Activated naive CD4-positive, alpha-beta T cell treated with anti-CD3 and anti-CD28 coated beads, Interleukin-2, amount 50 U/mL, for 72 hours (primary cell): ENCODE measurements at regions not wholly inside any gene's neighbourhood (a gene's known extent, or its start where the extent isn't known, plus 50 kb on each side); places are given as distances from the start of the nearest gene placed in this dataset.
"Not testable (repeated sequence)": the region's sequence is repeated elsewhere in the genome, so short reads cannot be mapped to it uniquely, and the experiment has no call there.

ENCODE experiments used
- ATAC-seq, 2 donors: fragments of 150-1000 bp; cut with Tn5 transposase; 2 replicates each; pipeline ENCODE4 v1.10.0; 2021; ENCODE audit warnings: mild to moderate bottlenecking in 2 of 2, moderate library complexity in 2 of 2
- DNase-seq, 2 donors: peaks; one replicate each; pipeline ENCODE4 v3.0.0; 2021 to 2022; ENCODE audit warnings: low spot score in 2 of 2
- H3K27ac Mint-ChIP-seq, 2 donors: one replicate each; pipeline ENCODE4 v1.8.0; 2022; ENCODE audit warnings: mild to moderate bottlenecking in 2 of 2, mixed read lengths in 2 of 2
- H3K36me3 Mint-ChIP-seq, 2 donors: one replicate each; pipeline ENCODE4 v1.8.0; 2022; ENCODE audit warnings: mixed read lengths in 2 of 2
- H3K9me3 Mint-ChIP-seq, 2 donors: one replicate each; pipeline ENCODE4 v1.8.0; 2022; ENCODE audit warnings: mixed read lengths in 2 of 2

GRCh38 chr2:71927757-71928715, 219.6 kb downstream of the CYP26B1 start:
- H3K27ac Mint-ChIP-seq, result no peak overlapping the region
- peak in 1 of 2 donors; percentile 31 for DNase-seq
- ATAC-seq, result no peak

GRCh38 chr2:71926876-71927756, 220.5 kb downstream of the CYP26B1 start:
- H3K36me3 Mint-ChIP-seq, result no peaks in the 10 kb centered on the region
- H3K27ac Mint-ChIP-seq, result no peak overlapping the region
- no peak for ATAC-seq
- DNase-seq, result no peak
- no peaks in the 10 kb centered on the region for H3K9me3 Mint-ChIP-seq

More at GRCh38 chr2:71927757-71928715, 219.6 kb downstream of the CYP26B1 start:
- Mint-ChIP-seq H3K36me3 (no peaks in the 10 kb centered on the region), H3K9me3 (no peaks in the 10 kb centered on the region)

GRCh38 chr2:71926089-71926447, 221.6 kb downstream of the CYP26B1 start:
- ATAC-seq, result no peak
- no peaks in the 10 kb centered on the region for H3K9me3 Mint-ChIP-seq
- H3K36me3 Mint-ChIP-seq, result no peaks in the 10 kb centered on the region
- no peak overlapping the region for H3K27ac Mint-ChIP-seq
- no peak for DNase-seq

GRCh38 chr2:71925268-71926088, 222.2 kb downstream of the CYP26B1 start:
- ATAC-seq (no peak), DNase-seq (peak in 1 of 2 donors; percentile 30)
- Mint-ChIP-seq H3K9me3 (no peaks in the 10 kb centered on the region), H3K36me3 (no peaks in the 10 kb centered on the region), H3K27ac (no peak overlapping the region)

- Mint-ChIP-seq H3K27ac (no peak overlapping the region), H3K9me3 (no peaks in the 10 kb centered on the region), H3K36me3 (no peaks in the 10 kb centered on the region)
- ATAC-seq, result peak; percentile 51 to 62
- DNase-seq, result peak; percentile 28 to 55
Measured at GRCh38 chr2:71923887-71924533, 223.7 kb downstream of the CYP26B1 start.

- no peak for DNase-seq
Measured at GRCh38 chr2:71923143-71923525, 224.5 kb downstream of the CYP26B1 start.

GRCh38 chr2:71922499-71923142, 225.0 kb downstream of the CYP26B1 start:
- Mint-ChIP-seq H3K9me3 (peaks cover 0 to 6% of the 10 kb centered on the region in 2 donors), H3K27ac (no peak overlapping the region), H3K36me3 (peaks cover 0 to 6% of the 10 kb centered on the region in 2 donors)
- DNase-seq (peak in 1 of 2 donors; percentile 26), ATAC-seq (no peak)

More at GRCh38 chr2:71923143-71923525, 224.5 kb downstream of the CYP26B1 start:
- ATAC-seq, result no peak
- no peak overlapping the region for H3K27ac Mint-ChIP-seq
- peaks cover 0 to 5% of the 10 kb centered on the region in 2 donors for H3K36me3 Mint-ChIP-seq
- peaks cover 0 to 5% of the 10 kb centered on the region in 2 donors for H3K9me3 Mint-ChIP-seq

- ATAC-seq (no peak), DNase-seq (peak in 1 of 2 donors; percentile 48)
- H3K27ac Mint-ChIP-seq, result no peak overlapping the region
- H3K36me3 Mint-ChIP-seq, result peaks cover 0 to 6% of the 10 kb centered on the region in 2 donors
- peaks cover 0 to 8% of the 10 kb centered on the region in 2 donors for H3K9me3 Mint-ChIP-seq
Measured at GRCh38 chr2:71922091-71922490, 225.6 kb downstream of the CYP26B1 start.

- DNase-seq, H3K9me3 Mint-ChIP-seq, ATAC-seq, H3K36me3 Mint-ChIP-seq, H3K27ac Mint-ChIP-seq: not testable (repeated sequence)
Measured at GRCh38 chr2:71920819-71921218, 226.8 kb downstream of the CYP26B1 start.

GRCh38 chr2:71919708-71920107, 228.0 kb downstream of the CYP26B1 start:
- no peak overlapping the region for H3K27ac Mint-ChIP-seq
- DNase-seq, result no peak
- H3K36me3 Mint-ChIP-seq, result peaks cover 0 to 6% of the 10 kb centered on the region in 2 donors
- no peak for ATAC-seq
- peaks cover 0 to 8% of the 10 kb centered on the region in 2 donors for H3K9me3 Mint-ChIP-seq

GRCh38 chr2:71910277-71910676, 237.4 kb downstream of the CYP26B1 start:
- no peak overlapping the region for H3K27ac Mint-ChIP-seq
- peaks cover 10 to 12% of the 10 kb centered on the region in 2 donors for H3K9me3 Mint-ChIP-seq
- H3K36me3 Mint-ChIP-seq, result peaks cover 0 to 8% of the 10 kb centered on the region in 2 donors
- ATAC-seq, result no peak
- no peak for DNase-seq

GRCh38 chr2:71908798-71909197, 238.9 kb downstream of the CYP26B1 start:
- Mint-ChIP-seq H3K36me3 (peaks cover 0 to 8% of the 10 kb centered on the region in 2 donors), H3K9me3 (peaks cover 10 to 12% of the 10 kb centered on the region in 2 donors), H3K27ac (no peak overlapping the region)
- no peak for DNase-seq
- ATAC-seq, result no peak

GRCh38 chr2:71907503-71907902, 240.2 kb downstream of the CYP26B1 start:
- DNase-seq, result no peak
- Mint-ChIP-seq H3K27ac (no peak overlapping the region), H3K9me3 (peaks cover 10 to 12% of the 10 kb centered on the region in 2 donors), H3K36me3 (peaks cover 0 to 8% of the 10 kb centered on the region in 2 donors)
- no peak for ATAC-seq

GRCh38 chr2:71906357-71906973, 241.2 kb downstream of the CYP26B1 start:
- Mint-ChIP-seq H3K36me3 (peaks cover 0 to 8% of the 10 kb centered on the region in 2 donors), H3K9me3 (peaks cover 10 to 12% of the 10 kb centered on the region in 2 donors), H3K27ac (no peak overlapping the region)
- ATAC-seq (no peak), DNase-seq (no peak)

- ATAC-seq (no peak), DNase-seq (no peak)
- peaks cover 7 to 10% of the 10 kb centered on the region in 2 donors for H3K9me3 Mint-ChIP-seq
- H3K36me3 Mint-ChIP-seq, result peaks cover 0 to 6% of the 10 kb centered on the region in 2 donors
- H3K27ac Mint-ChIP-seq, result no peak overlapping the region
Measured at GRCh38 chr2:71905205-71905604, 242.5 kb downstream of the CYP26B1 start.
